ENCODE measurements at regions not wholly inside any gene's neighbourhood (a gene's known extent, or its start where the extent isn't known, plus 50 kb on each side); places are given as distances from the start of the nearest gene placed in this dataset.

DNA sequence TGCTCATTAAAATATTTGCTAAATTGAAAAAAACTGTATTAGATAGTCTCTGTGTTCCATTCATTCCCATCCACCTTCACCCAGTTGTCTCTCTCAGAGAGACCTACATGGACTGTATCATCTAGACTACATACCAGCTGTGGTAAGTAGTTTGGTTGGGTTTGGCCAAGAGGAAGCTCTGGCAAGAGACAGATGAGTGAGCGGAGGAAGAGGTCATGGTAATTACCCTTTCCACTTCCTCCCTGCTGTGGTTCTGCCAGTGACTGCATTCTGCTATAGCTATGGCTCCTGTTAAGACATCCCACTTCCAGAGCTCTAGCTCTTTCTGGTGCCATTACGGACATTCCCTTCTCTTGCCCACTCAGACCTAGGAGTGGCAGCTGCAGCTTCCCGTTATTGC, 239.0 kb upstream of the MID1 start:
- no peak for DNase-seq
- H3K27me3 Mint-ChIP-seq (ENCODE audit: unreplicated experiment), result no peaks in the 10 kb centered on the region
- H3K36me3 Mint-ChIP-seq (ENCODE audit: insufficient read depth, unreplicated experiment), result no peaks in the 10 kb centered on the region
- no peaks in the 10 kb centered on the region for H3K9me3 Mint-ChIP-seq (ENCODE audit: low read depth, unreplicated experiment)
- TF ChIP-seq, protein P1, sequence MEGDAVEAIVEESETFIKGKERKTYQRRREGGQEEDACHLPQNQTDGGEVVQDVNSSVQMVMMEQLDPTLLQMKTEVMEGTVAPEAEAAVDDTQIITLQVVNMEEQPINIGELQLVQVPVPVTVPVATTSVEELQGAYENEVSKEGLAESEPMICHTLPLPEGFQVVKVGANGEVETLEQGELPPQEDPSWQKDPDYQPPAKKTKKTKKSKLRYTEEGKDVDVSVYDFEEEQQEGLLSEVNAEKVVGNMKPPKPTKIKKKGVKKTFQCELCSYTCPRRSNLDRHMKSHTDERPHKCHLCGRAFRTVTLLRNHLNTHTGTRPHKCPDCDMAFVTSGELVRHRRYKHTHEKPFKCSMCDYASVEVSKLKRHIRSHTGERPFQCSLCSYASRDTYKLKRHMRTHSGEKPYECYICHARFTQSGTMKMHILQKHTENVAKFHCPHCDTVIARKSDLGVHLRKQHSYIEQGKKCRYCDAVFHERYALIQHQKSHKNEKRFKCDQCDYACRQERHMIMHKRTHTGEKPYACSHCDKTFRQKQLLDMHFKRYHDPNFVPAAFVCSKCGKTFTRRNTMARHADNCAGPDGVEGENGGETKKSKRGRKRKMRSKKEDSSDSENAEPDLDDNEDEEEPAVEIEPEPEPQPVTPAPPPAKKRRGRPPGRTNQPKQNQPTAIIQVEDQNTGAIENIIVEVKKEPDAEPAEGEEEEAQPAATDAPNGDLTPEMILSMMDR (IDR thresholded peaks at IDR 0.05; ENCODE audit: unreplicated experiment), result no peak
- no peak overlapping the region for H3K27ac Mint-ChIP-seq (ENCODE audit: unreplicated experiment)
- H3K4me1 Mint-ChIP-seq (ENCODE audit: low read depth, unreplicated experiment), result no peaks in the 10 kb centered on the region
- BruUV-seq (replicated peaks), result no TSS peak
- CTCF ChIA-PET, result no interaction called here
- no peak overlapping the region for H3K4me3 Mint-ChIP-seq (ENCODE audit: low read depth, unreplicated experiment)
- intact Hi-C loops (cut with micrococcal nuclease; ENCODE audit: unreplicated experiment), result no loop called here

DNA sequence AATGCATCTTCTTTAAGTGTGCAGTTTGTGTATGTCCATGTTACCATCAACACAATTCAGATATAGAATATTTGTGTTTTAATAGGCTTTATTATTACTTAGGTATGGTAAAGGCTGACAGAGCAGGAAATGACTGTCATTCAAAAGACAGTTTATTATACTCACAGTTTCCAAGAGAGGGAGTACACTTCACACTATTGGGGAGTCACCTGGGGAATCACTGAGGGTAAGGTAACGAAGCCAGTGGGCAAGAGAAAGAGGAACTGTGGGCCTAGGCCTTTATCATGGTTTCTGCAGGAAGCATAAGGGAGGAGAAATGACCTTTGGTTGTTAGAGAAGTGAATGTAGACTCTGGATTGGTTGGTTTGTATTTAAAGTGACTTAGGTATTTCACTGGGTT, 235.1 kb upstream of the HCCS start:
- no TSS peak for BruUV-seq (replicated peaks)
- CTCF ChIA-PET, result no interaction called here
- H3K4me1 Mint-ChIP-seq (ENCODE audit: low read depth, unreplicated experiment), result no peaks in the 10 kb centered on the region
- no peak overlapping the region for H3K27ac Mint-ChIP-seq (ENCODE audit: unreplicated experiment)
- DNase-seq, result no peak
- H3K4me3 Mint-ChIP-seq (ENCODE audit: low read depth, unreplicated experiment), result no peak overlapping the region
- TF ChIP-seq, protein P1 (IDR thresholded peaks at IDR 0.05; ENCODE audit: unreplicated experiment), result no peak
- intact Hi-C loops (cut with micrococcal nuclease; ENCODE audit: unreplicated experiment), result no loop called here
- no peaks in the 10 kb centered on the region for H3K27me3 Mint-ChIP-seq (ENCODE audit: unreplicated experiment)
- H3K9me3 Mint-ChIP-seq (ENCODE audit: low read depth, unreplicated experiment), result no peaks in the 10 kb centered on the region
- H3K36me3 Mint-ChIP-seq (ENCODE audit: insufficient read depth, unreplicated experiment), result no peaks in the 10 kb centered on the region

DNA sequence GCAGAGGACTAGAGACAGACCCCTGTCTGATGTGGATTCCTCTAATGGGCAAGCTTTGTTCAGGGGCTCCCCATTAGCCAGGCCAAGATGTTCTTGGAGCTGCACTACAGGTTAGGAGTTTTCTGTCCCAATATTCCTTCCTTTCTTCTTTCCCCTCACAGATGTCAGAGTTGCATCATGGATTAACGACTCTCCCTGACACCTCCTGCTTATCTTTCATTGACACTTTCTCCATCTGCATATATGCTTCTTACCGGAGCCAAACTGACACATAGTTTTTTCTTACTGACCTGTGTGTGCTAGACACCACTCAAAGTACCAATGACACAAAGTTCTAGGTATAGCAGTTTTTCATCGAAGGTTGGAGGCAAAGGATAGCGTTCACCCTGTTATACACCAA, 228.6 kb upstream of the HCCS start:
- H3K27me3 Mint-ChIP-seq (ENCODE audit: unreplicated experiment), result no peaks in the 10 kb centered on the region
- intact Hi-C loops (cut with micrococcal nuclease; ENCODE audit: unreplicated experiment), result no loop called here
- DNase-seq, result no peak
- no peaks in the 10 kb centered on the region for H3K4me1 Mint-ChIP-seq (ENCODE audit: low read depth, unreplicated experiment)
- no peaks in the 10 kb centered on the region for H3K36me3 Mint-ChIP-seq (ENCODE audit: insufficient read depth, unreplicated experiment)
- BruUV-seq (replicated peaks), result no TSS peak
- CTCF ChIA-PET, result no interaction called here
- no peak overlapping the region for H3K4me3 Mint-ChIP-seq (ENCODE audit: low read depth, unreplicated experiment)
- H3K9me3 Mint-ChIP-seq (ENCODE audit: low read depth, unreplicated experiment), result no peaks in the 10 kb centered on the region
- TF ChIP-seq, protein P1 (IDR thresholded peaks at IDR 0.05; ENCODE audit: unreplicated experiment), result no peak
- H3K27ac Mint-ChIP-seq (ENCODE audit: unreplicated experiment), result no peak overlapping the region

DNA sequence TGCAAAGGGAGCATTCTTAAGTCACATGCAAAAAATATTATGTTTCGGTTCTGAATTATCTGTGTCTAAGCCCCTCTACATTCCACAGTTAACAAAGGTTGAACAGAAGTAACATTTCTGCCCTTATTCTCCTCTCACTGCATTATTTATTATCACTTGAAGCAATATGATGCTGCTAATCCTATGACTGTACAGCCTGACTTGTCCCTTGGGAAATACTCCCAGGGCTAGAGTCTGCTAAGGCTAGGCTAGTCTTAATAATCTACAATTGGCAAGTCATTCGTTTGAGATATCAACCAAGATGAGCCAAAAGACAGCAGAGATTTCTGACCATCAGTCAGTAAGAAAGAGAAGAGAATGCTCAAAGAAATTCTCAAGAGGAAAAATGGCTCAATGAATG, 226.9 kb upstream of the HCCS start:
- no peaks in the 10 kb centered on the region for H3K4me1 Mint-ChIP-seq (ENCODE audit: low read depth, unreplicated experiment)

More for the DNA sequence above, 226.9 kb upstream of the HCCS start:
- intact Hi-C loops (cut with micrococcal nuclease; ENCODE audit: unreplicated experiment), result no loop called here
- BruUV-seq (replicated peaks), result no TSS peak
- CTCF ChIA-PET, result no interaction called here
- H3K36me3 Mint-ChIP-seq (ENCODE audit: insufficient read depth, unreplicated experiment), result no peaks in the 10 kb centered on the region
- no peaks in the 10 kb centered on the region for H3K27me3 Mint-ChIP-seq (ENCODE audit: unreplicated experiment)
- H3K4me3 Mint-ChIP-seq (ENCODE audit: low read depth, unreplicated experiment), result no peak overlapping the region
- no peak for DNase-seq
- no peak overlapping the region for H3K27ac Mint-ChIP-seq (ENCODE audit: unreplicated experiment)
- TF ChIP-seq, protein P1 (IDR thresholded peaks at IDR 0.05; ENCODE audit: unreplicated experiment), result no peak
- H3K9me3 Mint-ChIP-seq (ENCODE audit: low read depth, unreplicated experiment), result no peaks in the 10 kb centered on the region

Data from Calu3 (cell line).